BJ (cell line): ENCODE measurements at regions not wholly inside any gene's neighbourhood (a gene's known extent, or its start where the extent isn't known, plus 50 kb on each side); places are given as distances from the start of the nearest gene placed in this dataset.

Source experiments
- CTCF ChIA-PET: fragments of 350-600 bp; formaldehyde crosslinking; extraction: SDS; loops from one replicate; lab custom pipeline; 2021; ENCODE audit warnings: antibody characterized with exemption, inconsistent platforms; lab: Yijun Ruan, JAX
- POLR2A ChIA-PET: fragments of 300-600 bp; sonication (Branson Sonifier 250); formaldehyde crosslinking; extraction: SDS; loops from one replicate; lab custom pipeline; 2021; ENCODE audit warnings: antibody characterized with exemption; lab: Charles Lee
- DNase-seq: peaks from one replicate; pipeline ENCODE4 v3.0.0-alpha.2; 2011; ENCODE audit warnings: low read depth
- H3K27me3 ChIP-seq: 2 replicates; pipeline ENCODE4 v1.6.0; 2011; ENCODE audit warnings: low read length; ENCODE audit not compliant: control insufficient read depth, insufficient read depth
- H3K36me3 ChIP-seq: 2 replicates; pipeline ENCODE4 v1.5.1; 2011; ENCODE audit warnings: low read length; ENCODE audit not compliant: control insufficient read depth, insufficient read depth
- H3K4me3 ChIP-seq: 2 replicates; pipeline ENCODE4 v1.5.1; 2011; ENCODE audit warnings: low read depth, mild to moderate bottlenecking, control low read depth, low read length
- TF ChIP-seq, protein P1 (sequence below): IDR thresholded peaks from 2 replicates; pipeline ENCODE4 v1.5.1; 2011; ENCODE audit warnings: low read depth, mild to moderate bottlenecking, control low read depth, inconsistent platforms, low read length, moderate library complexity; ENCODE audit not compliant: insufficient read depth

DNA sequence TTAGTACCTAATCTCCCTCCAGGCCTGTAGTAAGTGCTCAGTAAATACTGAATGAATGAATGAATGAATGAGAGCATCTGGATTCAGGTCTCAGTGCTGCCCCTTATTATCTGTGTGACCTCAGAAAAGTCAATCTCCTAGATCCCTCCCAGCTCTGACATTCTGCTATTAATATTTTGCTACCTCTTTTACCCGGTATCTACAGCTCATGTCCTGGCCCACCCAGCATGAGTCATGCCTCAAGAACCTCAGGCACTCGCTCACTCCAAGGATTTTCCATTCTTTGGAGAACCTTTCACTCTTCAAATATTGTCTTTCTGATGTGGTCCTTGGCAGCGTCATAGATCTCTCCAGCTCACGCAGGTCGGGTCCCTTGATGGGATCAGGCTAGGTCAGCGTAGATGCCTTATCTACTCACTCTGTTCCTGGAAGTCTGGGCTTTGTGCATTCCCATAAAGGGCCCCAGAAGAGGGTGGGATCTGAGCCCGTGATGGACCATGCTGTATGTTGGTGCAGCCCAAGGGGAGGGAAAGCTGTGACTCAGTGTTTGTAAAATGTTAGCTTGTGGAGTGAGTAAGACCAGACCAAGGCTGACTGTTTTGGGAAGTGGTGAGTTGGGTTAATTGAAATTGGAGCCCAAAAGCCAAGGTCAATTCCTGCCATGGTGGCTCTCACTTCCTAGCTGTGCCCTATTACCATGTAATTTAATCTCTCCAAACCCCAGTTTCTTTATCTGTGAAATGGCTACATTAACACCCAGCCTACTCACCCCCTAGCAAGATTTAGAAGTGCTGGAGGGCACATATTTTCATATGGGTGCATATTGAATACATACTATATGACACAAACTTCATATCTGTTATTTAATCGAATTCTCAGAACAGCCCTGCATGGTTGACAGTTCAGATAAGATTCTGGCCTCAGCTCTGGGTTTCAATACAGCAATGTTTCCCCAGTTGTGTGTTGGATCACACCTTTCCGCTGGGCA is 214.1 kb upstream of the USP24 start:
- ChIA-PET POLR2A (interaction anchor here (0.7 kb wide), 1 partner anchor 1059 kb away, joined by 3 read pairs; no protein-coding TSS in a partner anchor), CTCF (interaction anchor here (0.6 to 5.5 kb wide), 4 partner anchors 14 to 287 kb away, joined by 3 to 25 read pairs (median 3); no protein-coding TSS in a partner anchor)
- DNase-seq, result peak; percentile 97

GRCh38 chr1:55428231-55428630 is 213.1 kb upstream of the USP24 start:
- ChIA-PET CTCF (interaction anchor here (0.6 to 5.5 kb wide), 3 partner anchors 16 to 445 kb away, joined by 3 to 25 read pairs (median 3); no protein-coding TSS in a partner anchor), POLR2A (no interaction called here)

More for the DNA sequence above, 214.1 kb upstream of the USP24 start:
- Histone ChIP-seq H3K4me3 (no peak overlapping the region), H3K27me3 (no peaks in the 10 kb centered on the region), H3K36me3 (no peaks in the 10 kb centered on the region)
- TF ChIP-seq, protein P1, sequence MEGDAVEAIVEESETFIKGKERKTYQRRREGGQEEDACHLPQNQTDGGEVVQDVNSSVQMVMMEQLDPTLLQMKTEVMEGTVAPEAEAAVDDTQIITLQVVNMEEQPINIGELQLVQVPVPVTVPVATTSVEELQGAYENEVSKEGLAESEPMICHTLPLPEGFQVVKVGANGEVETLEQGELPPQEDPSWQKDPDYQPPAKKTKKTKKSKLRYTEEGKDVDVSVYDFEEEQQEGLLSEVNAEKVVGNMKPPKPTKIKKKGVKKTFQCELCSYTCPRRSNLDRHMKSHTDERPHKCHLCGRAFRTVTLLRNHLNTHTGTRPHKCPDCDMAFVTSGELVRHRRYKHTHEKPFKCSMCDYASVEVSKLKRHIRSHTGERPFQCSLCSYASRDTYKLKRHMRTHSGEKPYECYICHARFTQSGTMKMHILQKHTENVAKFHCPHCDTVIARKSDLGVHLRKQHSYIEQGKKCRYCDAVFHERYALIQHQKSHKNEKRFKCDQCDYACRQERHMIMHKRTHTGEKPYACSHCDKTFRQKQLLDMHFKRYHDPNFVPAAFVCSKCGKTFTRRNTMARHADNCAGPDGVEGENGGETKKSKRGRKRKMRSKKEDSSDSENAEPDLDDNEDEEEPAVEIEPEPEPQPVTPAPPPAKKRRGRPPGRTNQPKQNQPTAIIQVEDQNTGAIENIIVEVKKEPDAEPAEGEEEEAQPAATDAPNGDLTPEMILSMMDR, result no peak

GRCh38 chr1:55427606-55428005 is 212.4 kb upstream of the USP24 start:
- ChIA-PET POLR2A (no interaction called here), CTCF (interaction anchor here (5.5 kb wide), 1 partner anchor 53 kb away, joined by 25 read pairs; no protein-coding TSS in a partner anchor)
- Histone ChIP-seq H3K4me3 (no peak overlapping the region), H3K36me3 (no peaks in the 10 kb centered on the region), H3K27me3 (no peaks in the 10 kb centered on the region)
- TF ChIP-seq, protein P1, result no peak
- DNase-seq, result peak; percentile 33

More at GRCh38 chr1:55428231-55428630, 213.1 kb upstream of the USP24 start:
- TF ChIP-seq, protein P1, result no peak
- no peak overlapping the region for H3K4me3 ChIP-seq
- DNase-seq, result no peak
- H3K27me3 ChIP-seq, result no peaks in the 10 kb centered on the region
- H3K36me3 ChIP-seq, result no peaks in the 10 kb centered on the region

- Histone ChIP-seq H3K27me3 (no peaks in the 10 kb centered on the region), H3K4me3 (no peak overlapping the region), H3K36me3 (no peaks in the 10 kb centered on the region)
- CTCF ChIA-PET, result interaction anchor here (0.6 to 5.5 kb wide), 3 partner anchors 52 to 291 kb away, joined by 3 to 25 read pairs (median 3); no protein-coding TSS in a partner anchor
- no peak for DNase-seq
- POLR2A ChIA-PET, result no interaction called here
- TF ChIP-seq, protein P1, result no peak
Observed at GRCh38 chr1:55426619-55427018, 211.5 kb upstream of the USP24 start.

GRCh38 chr1:55426156-55426555 is 211.0 kb upstream of the USP24 start:
- TF ChIP-seq, protein P1, result no peak
- no peak for DNase-seq
- Histone ChIP-seq H3K27me3 (no peaks in the 10 kb centered on the region), H3K4me3 (no peak overlapping the region), H3K36me3 (no peaks in the 10 kb centered on the region)
- ChIA-PET POLR2A (no interaction called here), CTCF (interaction anchor here (5.5 kb wide), 1 partner anchor 51 kb away, joined by 25 read pairs; no protein-coding TSS in a partner anchor)
